ENCODE measurements at regions not wholly inside any gene's neighbourhood (a gene's known extent, or its start where the extent isn't known, plus 50 kb on each side); places are given as distances from the start of the nearest gene placed in this dataset.

DNA sequence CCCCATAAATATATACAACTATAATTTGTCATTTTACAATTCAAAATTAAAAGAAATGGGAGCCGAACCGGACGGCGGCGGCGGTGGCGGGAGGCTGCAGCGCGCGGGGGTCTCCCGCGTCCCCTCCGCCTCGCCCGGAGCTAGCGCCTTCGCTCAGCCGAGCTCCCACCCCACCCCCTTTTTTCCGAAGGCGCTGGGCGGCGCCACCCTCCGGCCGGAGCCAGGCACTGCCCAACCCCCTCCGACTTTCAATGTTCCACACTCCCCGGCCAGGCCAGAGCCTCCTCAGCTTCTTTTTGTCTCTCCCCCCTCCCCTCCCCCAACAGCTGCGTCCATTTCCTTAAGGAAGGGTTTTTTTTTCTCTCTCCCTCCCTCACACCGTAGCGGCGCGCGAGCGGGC, 214.1 kb upstream of the GEMIN8 start (continued):
- TF ChIP-seq ZBTB11 (CRISPR knock-in tag; IDR thresholded peaks at IDR 0.05) (no peak), JUNB (CRISPR knock-in tag; conservative IDR thresholded peaks at IDR 0.05) (no peak), ARID1B (IDR thresholded peaks at IDR 0.05) (no peak), RBFOX2 (IDR thresholded peaks at IDR 0.05; ENCODE audit: low read depth, low read length) (no peak), NELFE (IDR thresholded peaks at IDR 0.05; ENCODE audit: insufficient read depth, insufficient read length) (no peak)
- TF ChIP-seq, protein P1, sequence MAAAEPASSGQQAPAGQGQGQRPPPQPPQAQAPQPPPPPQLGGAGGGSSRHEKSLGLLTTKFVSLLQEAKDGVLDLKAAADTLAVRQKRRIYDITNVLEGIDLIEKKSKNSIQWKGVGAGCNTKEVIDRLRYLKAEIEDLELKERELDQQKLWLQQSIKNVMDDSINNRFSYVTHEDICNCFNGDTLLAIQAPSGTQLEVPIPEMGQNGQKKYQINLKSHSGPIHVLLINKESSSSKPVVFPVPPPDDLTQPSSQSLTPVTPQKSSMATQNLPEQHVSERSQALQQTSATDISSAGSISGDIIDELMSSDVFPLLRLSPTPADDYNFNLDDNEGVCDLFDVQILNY (CRISPR knock-in tag; IDR thresholded peaks at IDR 0.05), result no peak

DNA sequence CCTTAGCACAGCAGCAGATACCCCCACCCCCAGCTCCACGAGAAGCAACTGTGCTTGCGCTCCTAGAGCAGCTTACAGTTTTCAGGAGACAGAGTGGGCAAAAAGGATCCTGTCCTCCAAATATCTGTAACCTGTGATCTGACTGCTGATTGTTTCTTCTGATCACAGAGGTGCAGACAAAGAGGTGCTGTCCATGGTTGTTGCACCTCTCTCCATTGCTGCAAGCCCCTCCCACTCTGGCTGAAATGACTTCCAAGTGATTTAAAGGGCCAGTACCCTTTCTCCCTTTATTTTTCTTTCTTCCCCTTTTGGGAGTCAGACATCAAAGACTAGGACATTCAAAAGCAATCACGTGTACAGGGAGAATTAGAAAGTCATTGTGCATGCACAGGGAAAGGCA, 205.3 kb upstream of the GEMIN8 start:
- H3K27me3 ChIP-seq (ENCODE audit: control insufficient read depth in 2 of 2, insufficient read depth in 2 of 2, low read length in 2 of 2), result no peaks in the 10 kb centered on the region
- no peaks in the 10 kb centered on the region for H3K9me1 ChIP-seq (ENCODE audit: control insufficient read depth, insufficient read depth, low read length)
- no peaks in the 10 kb centered on the region for H3K9me3 ChIP-seq (replicated peaks; ENCODE audit: control insufficient read depth, insufficient read depth, low read depth, low read length)
- ATAC-seq (no peak), FAIRE-seq (no peak), DNase-seq (ENCODE audit: extremely low read depth in 1 of 4, low spot score in 3 of 4) (no peak)
- no peak overlapping the region for H2AFZ ChIP-seq (ENCODE audit: low read depth, low read length)
- H3K79me2 ChIP-seq (ENCODE audit: control insufficient read depth, insufficient read depth, low read length), result no peaks in the 10 kb centered on the region
- no peaks in the 10 kb centered on the region for H4K20me1 ChIP-seq (replicated peaks; ENCODE audit: control insufficient read depth, insufficient read depth, low read length)
- no peaks in the 10 kb centered on the region for H3K36me3 ChIP-seq (ENCODE audit: control insufficient read depth, insufficient read depth, low read length)
- 0% methylated on average over 3 of the region's 3 CpGs for WGBS (ENCODE audit: insufficient coverage, low coverage, missing lambda C conversion rate)
- intact Hi-C loops (cut with micrococcal nuclease), result no loop called here
- H3K4me1 ChIP-seq (replicated peaks in 1 of 2; ENCODE audit: control insufficient read depth in 2 of 2, insufficient read depth in 2 of 2, low read length in 2 of 2), result no peaks in the 10 kb centered on the region
- POLR2A ChIA-PET, result no interaction called here
- CTCF ChIA-PET (ENCODE audit: low intra/inter-chr PET ratio), result no interaction called here
- in situ Hi-C loops (cut with MboI), result no loop called here
- no peak overlapping the region for H3K4me2 ChIP-seq (ENCODE audit: insufficient read depth, low read length)
- H3K9ac ChIP-seq (ENCODE audit: insufficient read depth in 1 of 2, low read depth in 2 of 2, low read length in 2 of 2), result no peak overlapping the region
- H3K4me3 ChIP-seq, result no peak overlapping the region
- BruUV-seq (replicated peaks), result no TSS peak
- H3K27ac ChIP-seq (ENCODE audit: extremely low read depth, low read depth, low read length), result no peak overlapping the region
- TF ChIP-seq ZNF232 (CRISPR knock-in tag; IDR thresholded peaks at IDR 0.05) (no peak), ZNF282 (CRISPR knock-in tag; IDR thresholded peaks at IDR 0.05) (no peak), KLF6 (CRISPR knock-in tag; IDR thresholded peaks at IDR 0.05; ENCODE audit: borderline replicate concordance) (no peak), ZEB2 (IDR thresholded peaks at IDR 0.05) (no peak), CBFB (CRISPR knock-in tag; IDR thresholded peaks at IDR 0.05) (no peak), POLR2A (conservative IDR thresholded peaks at IDR 0.05) (no peak), FOXA3 (CRISPR knock-in tag; conservative IDR thresholded peaks at IDR 0.05 in 1 of 2, IDR thresholded peaks at IDR 0.05 in 1 of 2) (no peak), JUNB (CRISPR knock-in tag; conservative IDR thresholded peaks at IDR 0.05) (no peak), NR2F6 (CRISPR knock-in tag; IDR thresholded peaks at IDR 0.05) (no peak), KAT2B (IDR thresholded peaks at IDR 0.05; ENCODE audit: low read depth, low read length) (no peak), EZH2 (IDR thresholded peaks at IDR 0.05; ENCODE audit: borderline replicate concordance, low read depth, low read length) (no peak), POLR2B (IDR thresholded peaks at IDR 0.05; ENCODE audit: low read depth, partially characterized antibody) (no peak)
- TF ChIP-seq, protein P2, sequence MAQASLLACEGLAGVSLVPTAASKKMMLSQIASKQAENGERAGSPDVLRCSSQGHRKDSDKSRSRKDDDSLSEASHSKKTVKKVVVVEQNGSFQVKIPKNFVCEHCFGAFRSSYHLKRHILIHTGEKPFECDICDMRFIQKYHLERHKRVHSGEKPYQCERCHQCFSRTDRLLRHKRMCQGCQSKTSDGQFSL (CRISPR knock-in tag; IDR thresholded peaks at IDR 0.05), result no peak
- TF ChIP-seq, protein P2 (tag; IDR thresholded peaks at IDR 0.05), result no peak
